B cell (primary cell): ENCODE measurements at regions not wholly inside any gene's neighbourhood (a gene's known extent, or its start where the extent isn't known, plus 50 kb on each side); places are given as distances from the start of the nearest gene placed in this dataset.

Experiments
- ATAC-seq: fragments of 200-7000 bp; cut with Tn5 transposase; one replicate; pipeline ENCODE4 v1.10.0; 2021; ENCODE audit warnings: low read depth, mild to moderate bottlenecking, moderate number of reproducible peaks, moderate library complexity
- CTCF ChIA-PET: fragments of 350-600 bp; sonication (Branson Sonifier 250); formaldehyde crosslinking; loops from one replicate; lab custom pipeline; 2021; ENCODE audit warnings: antibody characterized with exemption, inconsistent platforms; lab: Charles Lee
- POLR2A ChIA-PET: fragments of 350-600 bp; sonication (Branson Sonifier 250); formaldehyde crosslinking; loops from one replicate; lab custom pipeline; 2021; ENCODE audit warnings: antibody characterized with exemption; lab: Charles Lee
- DNase-seq: peaks from one replicate; pipeline ENCODE4 v3.0.0; 2013
- H2AFZ ChIP-seq: 2 replicates; pipeline ENCODE4 v1.6.1; 2012; ENCODE audit warnings: mild to moderate bottlenecking, low read depth, low read length; ENCODE audit not compliant: insufficient read depth, poor library complexity, severe bottlenecking
- H3K27ac ChIP-seq, 2 donors: 1 replicate in 1 of 2; 2 replicates in 1 of 2; pipeline ENCODE4 v1.5.1; 2012 to 2013; ENCODE audit warnings: low read length in 2 of 2, mild to moderate bottlenecking in 2 of 2, moderate library complexity in 1 of 2
- H3K27me3 ChIP-seq, 4 experiments: fragments of 200-600 bp in 1 of 4; sonication (generic) in 1 of 4; replicated peaks in 1 of 4; 1 replicate in 2 of 4; 2 replicates in 2 of 4; pipeline versions ENCODE4 v1.6.1 to v1.7.0; 2013 to 2016; ENCODE audit warnings: low read length in 3 of 4, mild to moderate bottlenecking in 2 of 4, mixed read lengths in 1 of 4, moderate library complexity in 1 of 4; ENCODE audit not compliant: insufficient read depth in 4 of 4, control insufficient read depth in 3 of 4; ENCODE audit errors: control extremely low read depth in 1 of 4
- H3K36me3 ChIP-seq, 2 experiments: replicated peaks in 1 of 2; 1 replicate in 1 of 2; 2 replicates in 1 of 2; pipeline versions ENCODE4 v1.6.1 to v1.7.1; 2013; ENCODE audit warnings: low read length in 1 of 2; ENCODE audit not compliant: insufficient read depth in 2 of 2, control insufficient read depth in 1 of 2; ENCODE audit errors: control extremely low read depth in 1 of 2, extremely low read depth in 1 of 2
- H3K4me1 ChIP-seq, 2 donors: fragments of 200-600 bp in 1 of 2; sonication (generic) in 1 of 2; 1 replicate in 1 of 2; 2 replicates in 1 of 2; pipeline versions ENCODE4 v1.5.1 to v1.6.1; 2013 to 2017; ENCODE audit warnings: low read length in 2 of 2; ENCODE audit not compliant: control insufficient read depth in 2 of 2, insufficient read depth in 2 of 2
- H3K4me2 ChIP-seq: replicated peaks from 2 replicates; pipeline ENCODE3; 2012; ENCODE audit warnings: mild to moderate bottlenecking, low read depth, low read length; ENCODE audit not compliant: poor library complexity, severe bottlenecking
- H3K4me3 ChIP-seq, 5 experiments: fragments of 200-600 bp in 1 of 5; sonication (generic) in 1 of 5; 1 replicate in 3 of 5; 2 replicates in 2 of 5; pipeline versions ENCODE4 v1.5.1 to v1.7.0; 2011 to 2016; ENCODE audit warnings: low read length in 4 of 5, mild to moderate bottlenecking in 4 of 5, low read depth in 2 of 5, control low read depth in 1 of 5, moderate library complexity in 1 of 5; ENCODE audit not compliant: insufficient read depth in 1 of 5; ENCODE audit errors: control extremely low read depth in 1 of 5, extremely low read depth in 1 of 5
- H3K79me2 ChIP-seq: fragments of 200-600 bp; sonication (generic); one replicate; pipeline ENCODE4 v1.6.0; 2016; ENCODE audit warnings: low read length; ENCODE audit not compliant: control insufficient read depth, insufficient read depth
- H3K9ac ChIP-seq: fragments of 200-600 bp; sonication (generic); 2 replicates; pipeline ENCODE4 v1.6.1; 2017; ENCODE audit warnings: mild to moderate bottlenecking, low read length, moderate library complexity
- H3K9me3 ChIP-seq, 3 donors: one replicate each; pipeline versions ENCODE4 v1.6.1 to v1.7.1; 2013; ENCODE audit warnings: low read length in 2 of 3; ENCODE audit not compliant: control insufficient read depth in 2 of 3, insufficient read depth in 1 of 3; ENCODE audit errors: control extremely low read depth in 1 of 3
- H4K20me1 ChIP-seq: 2 replicates; pipeline ENCODE4 v1.6.0; 2012; ENCODE audit warnings: mild to moderate bottlenecking, low read length; ENCODE audit not compliant: insufficient read depth, control insufficient read depth, poor library complexity, severe bottlenecking
- H3K27ac Mint-ChIP-seq: one replicate; pipeline ENCODE4 v1.8.0; 2021; ENCODE audit warnings: mixed read lengths
- H3K27me3 Mint-ChIP-seq: one replicate; pipeline ENCODE4 v1.8.0; 2021; ENCODE audit warnings: mixed read lengths
- H3K4me1 Mint-ChIP-seq: one replicate; pipeline ENCODE4 v1.8.0; 2021; ENCODE audit warnings: mixed read lengths
- H3K4me3 Mint-ChIP-seq: one replicate; pipeline ENCODE4 v1.8.0; 2021; ENCODE audit warnings: mixed read lengths
- H3K9me3 Mint-ChIP-seq: one replicate; pipeline ENCODE4 v1.8.0; 2022; ENCODE audit warnings: mixed read lengths; ENCODE audit not compliant: insufficient read depth
- EZH2 ChIP-seq: IDR thresholded peaks from 2 replicates; pipeline ENCODE4 v1.6.1; 2012; ENCODE audit warnings: borderline replicate concordance, low read depth, mild to moderate bottlenecking, moderate library complexity, low read length; ENCODE audit not compliant: insufficient read depth, poor library complexity, severe bottlenecking
- WGBS: methylation state at CpG from one replicate; pipeline ENCODE4 v1.1.5; 2013; ENCODE audit warnings: missing lambda C conversion rate; ENCODE audit not compliant: insufficient coverage; 5-methylcytosine and 5-hydroxymethylcytosine counted together
- intact Hi-C: fragments of 100-400 bp; cut with micrococcal nuclease; formaldehyde crosslinking; loops from one replicate; pipeline ENCODE4 v1.10.0; 2022
- TF ChIP-seq, protein P1 (sequence below): fragments of 200-600 bp; IDR thresholded peaks from one replicate; pipeline ENCODE4 v1.8.0; 2022; ENCODE audit warnings: antibody characterized with exemption, mild to moderate bottlenecking

- CTCF ChIA-PET = interaction anchor here (0.9 kb wide), 1 partner anchor 51 kb away, joined by 3 read pairs; no protein-coding TSS in a partner anchor
- no peak overlapping the region for H3K4me3 ChIP-seq
- H4K20me1 ChIP-seq = no peaks in the 10 kb centered on the region
- H3K9ac ChIP-seq = no peak overlapping the region
- H3K27me3 ChIP-seq = peaks cover 0 to 56% (median 29%) of the 10 kb centered on the region in 4 experiments
- no peak overlapping the region for H3K4me3 Mint-ChIP-seq
- H3K27me3 Mint-ChIP-seq = peaks cover 61% of the 10 kb centered on the region
- WGBS = 86% methylated on average over 7 of the region's 14 CpGs
- H3K9me3 Mint-ChIP-seq = no peaks in the 10 kb centered on the region
- peaks cover 0 to 3% (median 0%) of the 10 kb centered on the region in 3 donors for H3K9me3 ChIP-seq
- peaks cover 36% of the 10 kb centered on the region for H3K4me1 Mint-ChIP-seq
- no peaks in the 10 kb centered on the region for H3K79me2 ChIP-seq
- no peak overlapping the region for H3K27ac ChIP-seq
- ATAC-seq (no peak), DNase-seq (no peak)
- TF ChIP-seq, protein P1, sequence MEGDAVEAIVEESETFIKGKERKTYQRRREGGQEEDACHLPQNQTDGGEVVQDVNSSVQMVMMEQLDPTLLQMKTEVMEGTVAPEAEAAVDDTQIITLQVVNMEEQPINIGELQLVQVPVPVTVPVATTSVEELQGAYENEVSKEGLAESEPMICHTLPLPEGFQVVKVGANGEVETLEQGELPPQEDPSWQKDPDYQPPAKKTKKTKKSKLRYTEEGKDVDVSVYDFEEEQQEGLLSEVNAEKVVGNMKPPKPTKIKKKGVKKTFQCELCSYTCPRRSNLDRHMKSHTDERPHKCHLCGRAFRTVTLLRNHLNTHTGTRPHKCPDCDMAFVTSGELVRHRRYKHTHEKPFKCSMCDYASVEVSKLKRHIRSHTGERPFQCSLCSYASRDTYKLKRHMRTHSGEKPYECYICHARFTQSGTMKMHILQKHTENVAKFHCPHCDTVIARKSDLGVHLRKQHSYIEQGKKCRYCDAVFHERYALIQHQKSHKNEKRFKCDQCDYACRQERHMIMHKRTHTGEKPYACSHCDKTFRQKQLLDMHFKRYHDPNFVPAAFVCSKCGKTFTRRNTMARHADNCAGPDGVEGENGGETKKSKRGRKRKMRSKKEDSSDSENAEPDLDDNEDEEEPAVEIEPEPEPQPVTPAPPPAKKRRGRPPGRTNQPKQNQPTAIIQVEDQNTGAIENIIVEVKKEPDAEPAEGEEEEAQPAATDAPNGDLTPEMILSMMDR = no peak
- no peak for TF ChIP-seq EZH2
- POLR2A ChIA-PET = interaction anchor here (0.7 to 1.0 kb wide), 2 partner anchors 52 to 95 kb away, joined by 3 to 4 read pairs; partner anchors contain the start of gene TNRC6C
- no peak overlapping the region for H3K27ac Mint-ChIP-seq
- H3K4me2 ChIP-seq = peak overlapping the region; percentile 39
- H2AFZ ChIP-seq = no peak overlapping the region
- H3K36me3 ChIP-seq = no peaks in the 10 kb centered on the region
- H3K4me1 ChIP-seq = peaks cover 34 to 39% of the 10 kb centered on the region in 2 donors
- intact Hi-C loops = no loop called here
These were observed 95.4 kb upstream of the TNRC6C start for GRCh38 chr17:77862890-77863813.

DNA sequence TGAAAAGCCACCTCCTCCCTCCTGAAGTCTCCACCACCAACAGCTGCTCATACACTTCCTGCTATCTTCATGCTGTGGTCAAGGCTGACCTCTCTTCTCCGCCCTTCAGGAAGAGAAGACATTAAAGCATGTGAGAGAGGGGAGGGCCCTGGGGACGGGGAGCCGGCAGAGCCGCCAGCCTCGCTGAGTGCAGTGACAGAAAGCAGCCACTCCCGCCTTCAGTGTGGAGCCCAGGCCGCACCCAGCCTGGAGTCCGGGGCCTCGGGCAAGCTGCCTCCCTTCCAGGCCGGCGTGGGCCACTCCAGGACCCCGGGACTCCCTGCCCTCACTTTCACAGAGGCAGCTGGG lies 94.7 kb upstream of the TNRC6C start:
- Histone ChIP-seq H3K4me2 (peak overlapping the region; percentile 39), H3K27me3 (peaks cover 0 to 56% (median 27%) of the 10 kb centered on the region in 4 experiments), H3K9ac (no peak overlapping the region), H3K4me3 (no peak overlapping the region), H3K36me3 (no peaks in the 10 kb centered on the region), H3K4me1 (peaks cover 40 to 46% of the 10 kb centered on the region in 2 donors), H2AFZ (no peak overlapping the region), H3K79me2 (no peaks in the 10 kb centered on the region), H3K9me3 (peaks cover 0 to 3% (median 0%) of the 10 kb centered on the region in 3 donors), H3K27ac (no peak overlapping the region), H4K20me1 (no peaks in the 10 kb centered on the region)
- no peak for DNase-seq
- ChIA-PET POLR2A (interaction anchor here (1.0 kb wide), 1 partner anchor 95 kb away, joined by 3 read pairs; the partner anchor contains the start of gene TNRC6C), CTCF (interaction anchor here (0.9 kb wide), 1 partner anchor 50 kb away, joined by 3 read pairs; no protein-coding TSS in a partner anchor)
- 42% methylated on average over 11 of the region's 12 CpGs for WGBS
- no peak overlapping the region for H3K27ac Mint-ChIP-seq
- intact Hi-C loops = no loop called here
- no peak for TF ChIP-seq EZH2
- TF ChIP-seq, protein P1 = no peak
- H3K9me3 Mint-ChIP-seq = no peaks in the 10 kb centered on the region
- peaks cover 42% of the 10 kb centered on the region for H3K4me1 Mint-ChIP-seq
- no peak for ATAC-seq
- peaks cover 55% of the 10 kb centered on the region for H3K27me3 Mint-ChIP-seq
- no peak overlapping the region for H3K4me3 Mint-ChIP-seq
